Type B pancreatic cell (in vitro differentiated cells): ENCODE measurements at regions not wholly inside any gene's neighbourhood (a gene's known extent, or its start where the extent isn't known, plus 50 kb on each side); places are given as distances from the start of the nearest gene placed in this dataset.

Experiments used
- DNase-seq: peaks from one replicate; pipeline ENCODE4 v3.0.0; 2021; ENCODE audit warnings: mixed read lengths; ENCODE audit not compliant: unreplicated experiment; ENCODE audit errors: extremely low spot score
- H3K27ac Mint-ChIP-seq: 2 replicates; pipeline ENCODE4 v1.8.0; 2021; ENCODE audit warnings: mild to moderate bottlenecking, mixed read lengths
- H3K27me3 Mint-ChIP-seq: 2 replicates; pipeline ENCODE4 v1.8.0; 2021; ENCODE audit warnings: mixed read lengths
- H3K36me3 Mint-ChIP-seq: 2 replicates; pipeline ENCODE4 v1.8.0; 2021; ENCODE audit warnings: mixed read lengths
- H3K4me1 Mint-ChIP-seq: one replicate; pipeline ENCODE4 v1.8.0; 2021; ENCODE audit warnings: mixed read lengths; ENCODE audit not compliant: unreplicated experiment
- H3K4me3 Mint-ChIP-seq: 2 replicates; pipeline ENCODE4 v1.8.0; 2021; ENCODE audit warnings: mild to moderate bottlenecking, mixed read lengths
- H3K9me3 Mint-ChIP-seq: 2 replicates; pipeline ENCODE4 v1.8.0; 2021; ENCODE audit warnings: mixed read lengths
- CTCF ChIP-seq: fragments of 200-600 bp; sonication (generic); conservative IDR thresholded peaks from 2 replicates; pipeline ENCODE4 v1.5.0; 2021; ENCODE audit warnings: antibody characterized with exemption, mild to moderate bottlenecking

- no peak for DNase-seq
- TF ChIP-seq CTCF: no peak
- H3K9me3 Mint-ChIP-seq: no peaks in the 10 kb centered on the region
- peaks cover 8% of the 10 kb centered on the region for H3K4me1 Mint-ChIP-seq
- H3K27me3 Mint-ChIP-seq: no peaks in the 10 kb centered on the region
- H3K4me3 Mint-ChIP-seq: no peak overlapping the region
- no peak overlapping the region for H3K27ac Mint-ChIP-seq
- no peaks in the 10 kb centered on the region for H3K36me3 Mint-ChIP-seq
Measured at GRCh38 chr10:4333459-4333894, 492.5 kb upstream of the AKR1E2 start.

DNA sequence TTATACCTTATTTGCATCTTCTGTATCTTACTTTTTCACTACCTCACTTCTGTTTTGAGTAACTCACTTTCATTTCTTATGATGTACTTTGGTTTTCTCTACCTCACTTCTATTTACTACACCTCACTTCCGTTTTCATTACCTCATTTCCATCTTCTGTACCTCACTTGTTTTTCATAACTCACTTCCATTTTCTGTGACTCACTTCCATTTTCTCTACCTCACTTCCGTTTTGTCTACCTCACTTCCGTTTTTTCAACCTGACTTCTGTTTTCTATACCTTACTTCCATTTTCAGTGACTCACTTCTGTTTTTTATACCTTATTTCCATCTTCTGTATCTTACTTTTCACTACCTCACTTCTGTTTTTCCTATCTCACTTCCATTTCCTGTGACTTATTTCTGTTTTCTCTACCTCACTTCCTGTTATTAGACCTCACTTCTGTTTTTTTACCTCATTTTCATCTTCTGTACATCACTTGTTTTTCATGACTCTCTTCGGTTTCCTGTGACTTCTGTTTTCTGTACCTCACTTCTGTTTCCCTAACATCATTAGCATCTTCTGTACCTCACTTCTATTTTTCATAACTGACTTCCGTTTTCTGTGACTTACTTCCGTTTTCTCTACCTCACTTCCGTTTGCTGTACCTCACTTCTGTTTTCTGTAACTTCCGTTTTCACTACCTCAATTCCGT is 493.1 kb upstream of the AKR1E2 start:
- Mint-ChIP-seq H3K36me3 (no peaks in the 10 kb centered on the region), H3K9me3 (no peaks in the 10 kb centered on the region), H3K27me3 (no peaks in the 10 kb centered on the region), H3K4me3 (no peak overlapping the region), H3K27ac (no peak overlapping the region), H3K4me1 (peaks cover 6% of the 10 kb centered on the region)
- TF ChIP-seq CTCF: no peak
- no peak for DNase-seq

DNA sequence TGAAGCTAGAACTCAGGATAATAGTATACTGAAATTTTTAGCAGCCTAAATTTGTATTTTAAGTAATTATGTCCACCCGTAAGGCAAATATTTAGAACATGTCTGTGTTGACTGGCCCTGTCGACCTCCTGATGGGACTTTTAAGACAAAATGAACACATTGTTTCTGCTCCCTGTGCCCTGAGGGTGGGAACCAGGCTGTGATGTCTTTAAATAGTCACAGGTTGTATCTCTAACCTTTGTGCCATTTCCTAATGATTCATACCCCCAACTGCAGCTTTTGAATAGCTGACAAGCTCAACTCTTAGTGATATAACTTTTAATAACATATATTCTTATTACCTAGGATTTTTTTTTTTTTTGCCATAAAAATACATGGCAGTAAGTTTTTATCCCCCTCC is 494.9 kb upstream of the AKR1E2 start:
- no peaks in the 10 kb centered on the region for H3K9me3 Mint-ChIP-seq
- no peaks in the 10 kb centered on the region for H3K36me3 Mint-ChIP-seq
- DNase-seq: no peak
- no peak overlapping the region for H3K4me3 Mint-ChIP-seq
- H3K27me3 Mint-ChIP-seq: no peaks in the 10 kb centered on the region
- no peak for TF ChIP-seq CTCF
- no peaks in the 10 kb centered on the region for H3K4me1 Mint-ChIP-seq
- H3K27ac Mint-ChIP-seq: no peak overlapping the region

DNA sequence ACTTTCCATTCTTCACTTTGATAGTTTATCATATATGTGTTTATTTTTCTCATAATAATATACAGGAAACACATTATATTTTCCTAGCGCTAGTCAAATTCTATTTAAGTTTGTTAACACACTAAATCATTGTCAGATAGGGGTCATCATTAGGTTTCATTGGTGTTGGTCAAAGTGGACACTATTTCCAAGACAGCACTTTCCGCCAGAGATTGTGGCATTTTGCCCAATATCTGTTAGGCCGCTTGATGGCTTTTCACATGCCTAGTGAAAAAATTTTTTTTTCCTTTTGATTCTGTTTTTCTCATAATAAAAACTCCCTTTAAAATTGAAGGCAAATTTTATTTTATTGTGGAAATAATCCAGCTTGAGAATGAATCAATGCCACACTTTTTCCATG is 495.4 kb upstream of the AKR1E2 start:
- no peak overlapping the region for H3K27ac Mint-ChIP-seq
- H3K4me1 Mint-ChIP-seq: no peaks in the 10 kb centered on the region
- no peaks in the 10 kb centered on the region for H3K9me3 Mint-ChIP-seq
- H3K27me3 Mint-ChIP-seq: no peaks in the 10 kb centered on the region
- no peaks in the 10 kb centered on the region for H3K36me3 Mint-ChIP-seq
- H3K4me3 Mint-ChIP-seq: no peak overlapping the region
- TF ChIP-seq CTCF: no peak
- no peak for DNase-seq

DNA sequence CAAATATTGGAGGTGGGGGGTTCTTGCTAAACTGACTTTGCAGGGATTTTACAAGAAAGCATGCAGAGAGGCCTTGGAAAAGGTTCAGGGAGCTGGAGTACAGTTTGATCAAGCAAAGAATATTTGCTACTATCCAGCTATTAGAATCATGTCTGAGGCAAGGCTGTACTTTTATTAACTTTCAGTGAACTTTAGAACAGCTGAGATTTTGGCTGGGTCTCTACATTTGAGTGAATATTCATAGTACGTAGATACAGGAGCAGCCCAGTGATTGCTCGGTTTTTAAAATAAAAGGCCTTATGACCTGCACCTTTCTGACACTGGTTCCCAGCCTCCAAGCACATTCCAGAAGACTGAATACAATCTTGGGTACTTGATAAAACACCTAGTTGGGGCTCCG is 496.8 kb upstream of the AKR1E2 start:
- DNase-seq: no peak
- Mint-ChIP-seq H3K4me3 (no peak overlapping the region), H3K4me1 (no peaks in the 10 kb centered on the region), H3K27ac (no peak overlapping the region), H3K36me3 (no peaks in the 10 kb centered on the region), H3K27me3 (no peaks in the 10 kb centered on the region), H3K9me3 (no peaks in the 10 kb centered on the region)
- TF ChIP-seq CTCF: no peak

DNA sequence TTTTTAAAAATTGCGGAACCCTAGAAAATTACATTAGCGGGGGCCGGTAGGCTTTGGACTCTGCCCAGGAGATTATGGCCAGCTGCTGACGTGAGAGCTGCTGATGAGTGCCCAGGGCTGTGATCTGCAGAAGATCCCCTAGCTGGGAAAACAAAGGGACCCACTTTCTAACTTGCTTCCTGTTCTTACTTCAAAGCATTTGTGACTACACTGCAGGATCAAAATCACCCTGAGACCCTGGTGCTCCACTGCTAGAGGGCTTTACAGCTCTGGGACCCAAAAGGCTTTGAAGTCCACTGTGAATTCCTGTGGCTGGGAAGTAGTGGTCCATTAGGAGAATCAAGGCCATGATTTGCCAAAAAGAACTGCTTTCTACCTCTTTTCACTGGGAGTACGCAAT is 499.4 kb upstream of the AKR1E2 start:
- H3K27ac Mint-ChIP-seq: no peak overlapping the region
- H3K4me1 Mint-ChIP-seq: no peaks in the 10 kb centered on the region
- no peaks in the 10 kb centered on the region for H3K9me3 Mint-ChIP-seq
- no peak for DNase-seq
- no peaks in the 10 kb centered on the region for H3K36me3 Mint-ChIP-seq
- TF ChIP-seq CTCF: no peak
- no peaks in the 10 kb centered on the region for H3K27me3 Mint-ChIP-seq
- H3K4me3 Mint-ChIP-seq: no peak overlapping the region
